HEK293 (cell line): ENCODE measurements at regions not wholly inside any gene's neighbourhood (a gene's known extent, or its start where the extent isn't known, plus 50 kb on each side); places are given as distances from the start of the nearest gene placed in this dataset.

ENCODE experiments used
- CTCF ChIA-PET: fragments of 350-600 bp; formaldehyde crosslinking; extraction: SDS; loops from one replicate; lab custom pipeline; 2021; ENCODE audit warnings: antibody characterized with exemption; lab: Yijun Ruan, JAX
- POLR2A ChIA-PET: fragments of 300-600 bp; formaldehyde crosslinking; extraction: SDS; loops from one replicate; lab custom pipeline; 2020; ENCODE audit warnings: antibody characterized with exemption, inconsistent platforms; lab: Yijun Ruan, JAX
- H3K27ac ChIP-seq: fragments of 200-500 bp; sonication (Bioruptor generic); 2 replicates; pipeline ENCODE4 v1.5.1; 2014; ENCODE audit warnings: low read depth, low read length, control low read depth, inconsistent platforms; ENCODE audit errors: extremely low read depth
- H3K36me3 ChIP-seq, 2 experiments: fragments of 200-500 bp in 1 of 2; sonication (Bioruptor generic) in 1 of 2; 1 replicate in 1 of 2; 2 replicates in 1 of 2; pipeline ENCODE4 v1.5.1; 2014 to 2017; ENCODE audit warnings: inconsistent platforms in 2 of 2, low read length in 2 of 2; ENCODE audit not compliant: control insufficient read depth in 2 of 2, insufficient read depth in 1 of 2
- H3K4me1 ChIP-seq: fragments of 200-500 bp; sonication (Bioruptor generic); 2 replicates; pipeline ENCODE4 v1.5.1; 2014; ENCODE audit warnings: mild to moderate bottlenecking, low read length, inconsistent platforms; ENCODE audit not compliant: control insufficient read depth, insufficient read depth
- H3K4me3 ChIP-seq: 2 replicates; pipeline ENCODE4 v1.5.1; 2011; ENCODE audit warnings: low read depth, mild to moderate bottlenecking, control low read depth, low read length, moderate library complexity
- H3K9me3 ChIP-seq: fragments of 200-500 bp; sonication (Bioruptor generic); 2 replicates; pipeline ENCODE4 v1.5.1; 2014; ENCODE audit warnings: low read depth, low read length, inconsistent platforms; ENCODE audit not compliant: control insufficient read depth, insufficient read depth
- RBAK ChIP-seq: fragments of 450-650 bp; formaldehyde crosslinking; IDR thresholded peaks from 2 replicates; pipeline ENCODE4 v1.5.1; 2016; ENCODE audit warnings: missing biosample characterization, missing genetic modification characterization
- SETDB1 ChIP-seq: IDR thresholded peaks from one replicate; pipeline ENCODE4 v1.6.1; 2017; ENCODE audit warnings: mild to moderate bottlenecking, low read length, moderate library complexity, mixed read lengths; ENCODE audit not compliant: insufficient read length
- ZNF112 ChIP-seq: fragments of 450-650 bp; formaldehyde crosslinking; IDR thresholded peaks from 2 replicates; pipeline ENCODE4 v1.5.0; 2017; ENCODE audit warnings: missing biosample characterization, missing genetic modification characterization
- ZNF26 ChIP-seq: fragments of 450-650 bp; formaldehyde crosslinking; IDR thresholded peaks from 2 replicates; pipeline ENCODE4 v1.5.1; 2016; ENCODE audit warnings: missing biosample characterization, missing genetic modification characterization
- ZNF350 ChIP-seq: fragments of 450-650 bp; formaldehyde crosslinking; IDR thresholded peaks from 2 replicates; pipeline ENCODE4 v1.5.0; 2017; ENCODE audit warnings: missing biosample characterization, mild to moderate bottlenecking, missing genetic modification characterization
- ZNF354C ChIP-seq: fragments of 450-650 bp; formaldehyde crosslinking; IDR thresholded peaks from 2 replicates; pipeline ENCODE4 v1.5.1; 2016; ENCODE audit warnings: missing biosample characterization, missing genetic modification characterization, low read depth, borderline replicate concordance
- ZNF416 ChIP-seq: fragments of 450-650 bp; formaldehyde crosslinking; IDR thresholded peaks from 2 replicates; pipeline ENCODE4 v1.5.1; 2016; ENCODE audit warnings: missing biosample characterization, missing genetic modification characterization
- ZNF560 ChIP-seq: fragments of 450-650 bp; formaldehyde crosslinking; IDR thresholded peaks from 2 replicates; pipeline ENCODE4 v1.5.1; 2017; ENCODE audit warnings: missing biosample characterization, missing genetic modification characterization, borderline replicate concordance
- ZNF677 ChIP-seq: fragments of 450-650 bp; IDR thresholded peaks from 2 replicates; pipeline ENCODE4 v1.5.0; 2018; ENCODE audit warnings: missing biosample characterization, mild to moderate bottlenecking, missing genetic modification characterization, moderate library complexity
- ZNF747 ChIP-seq: fragments of 450-650 bp; formaldehyde crosslinking; IDR thresholded peaks from 2 replicates; pipeline ENCODE4 v1.5.1; 2016; ENCODE audit warnings: missing biosample characterization, missing genetic modification characterization
- ZNF76 ChIP-seq: fragments of 450-650 bp; formaldehyde crosslinking; IDR thresholded peaks from 2 replicates; pipeline ENCODE4; 2016; ENCODE audit warnings: low read depth, missing biosample characterization, missing genetic modification characterization, borderline replicate concordance
- ZNF792 ChIP-seq: fragments of 450-650 bp; formaldehyde crosslinking; IDR thresholded peaks from 2 replicates; pipeline ENCODE4 v1.5.1; 2016; ENCODE audit warnings: missing biosample characterization, missing genetic modification characterization
- ZNF830 ChIP-seq: fragments of 450-650 bp; IDR thresholded peaks from 2 replicates; pipeline ENCODE4 v1.5.0; 2018; ENCODE audit warnings: missing biosample characterization, missing genetic modification characterization, low read depth, mild to moderate bottlenecking, moderate library complexity
- ZSCAN4 ChIP-seq: fragments of 450-650 bp; formaldehyde crosslinking; IDR thresholded peaks from 2 replicates; pipeline ENCODE4 v1.5.1; 2017; ENCODE audit warnings: missing biosample characterization, missing genetic modification characterization
- TF ChIP-seq, protein P1 (sequence below): fragments of 450-650 bp; formaldehyde crosslinking; IDR thresholded peaks from 2 replicates; pipeline ENCODE4 v1.5.1; 2016; ENCODE audit warnings: missing biosample characterization, missing genetic modification characterization
- TF ChIP-seq, protein P2 (sequence below): fragments of 450-650 bp; formaldehyde crosslinking; IDR thresholded peaks from 2 replicates; pipeline ENCODE4 v1.5.1; 2016; ENCODE audit warnings: missing biosample characterization, missing genetic modification characterization
- TF ChIP-seq, protein P3 (sequence below): fragments of 450-650 bp; formaldehyde crosslinking; IDR thresholded peaks from 2 replicates; pipeline ENCODE4 v1.5.1; 2016; ENCODE audit warnings: missing biosample characterization, missing genetic modification characterization
- TF ChIP-seq, protein P4 (sequence below): fragments of 450-650 bp; formaldehyde crosslinking; IDR thresholded peaks from 2 replicates; pipeline ENCODE4 v1.5.1; 2016; ENCODE audit warnings: missing biosample characterization, missing genetic modification characterization

DNA sequence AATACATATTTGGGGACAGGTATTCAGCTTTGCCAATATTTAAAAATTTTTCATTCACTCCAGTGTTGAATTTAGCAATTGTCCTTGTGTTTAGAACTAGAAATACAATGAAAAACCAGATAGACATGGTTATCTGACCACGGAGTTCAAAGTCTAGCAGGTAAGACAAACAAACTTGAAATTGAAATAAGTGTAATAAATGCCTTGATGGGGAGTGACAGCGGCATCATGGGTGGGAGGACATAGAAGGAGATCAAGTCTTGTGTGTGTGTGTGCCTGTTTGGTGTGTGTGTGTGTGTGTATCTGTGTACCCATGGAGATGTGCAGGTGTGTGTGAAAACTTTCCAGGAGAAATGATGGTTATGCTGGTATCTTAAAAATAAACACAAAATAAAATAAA, 750.0 kb upstream of the CITED2 start:
- ChIA-PET CTCF (interaction anchor here (0.7 kb wide), 1 partner anchor 812 kb away, joined by 3 read pairs; no protein-coding TSS in a partner anchor), POLR2A (no interaction called here)
- Histone ChIP-seq H3K4me1 (no peaks in the 10 kb centered on the region), H3K9me3 (no peaks in the 10 kb centered on the region), H3K27ac (no peak overlapping the region), H3K36me3 (no peaks in the 10 kb centered on the region), H3K4me3 (no peak overlapping the region)
- no peak for TF ChIP-seq ZNF677
- no peak for TF ChIP-seq ZNF747
- no peak for TF ChIP-seq ZNF830 (tag by site-specific recombination)
- TF ChIP-seq ZNF76 (tag by site-specific recombination): no peak
- TF ChIP-seq ZNF354C: no peak
- no peak for TF ChIP-seq ZNF26 (tag by site-specific recombination)
- TF ChIP-seq RBAK (tag by site-specific recombination): no peak
- TF ChIP-seq, protein P1, sequence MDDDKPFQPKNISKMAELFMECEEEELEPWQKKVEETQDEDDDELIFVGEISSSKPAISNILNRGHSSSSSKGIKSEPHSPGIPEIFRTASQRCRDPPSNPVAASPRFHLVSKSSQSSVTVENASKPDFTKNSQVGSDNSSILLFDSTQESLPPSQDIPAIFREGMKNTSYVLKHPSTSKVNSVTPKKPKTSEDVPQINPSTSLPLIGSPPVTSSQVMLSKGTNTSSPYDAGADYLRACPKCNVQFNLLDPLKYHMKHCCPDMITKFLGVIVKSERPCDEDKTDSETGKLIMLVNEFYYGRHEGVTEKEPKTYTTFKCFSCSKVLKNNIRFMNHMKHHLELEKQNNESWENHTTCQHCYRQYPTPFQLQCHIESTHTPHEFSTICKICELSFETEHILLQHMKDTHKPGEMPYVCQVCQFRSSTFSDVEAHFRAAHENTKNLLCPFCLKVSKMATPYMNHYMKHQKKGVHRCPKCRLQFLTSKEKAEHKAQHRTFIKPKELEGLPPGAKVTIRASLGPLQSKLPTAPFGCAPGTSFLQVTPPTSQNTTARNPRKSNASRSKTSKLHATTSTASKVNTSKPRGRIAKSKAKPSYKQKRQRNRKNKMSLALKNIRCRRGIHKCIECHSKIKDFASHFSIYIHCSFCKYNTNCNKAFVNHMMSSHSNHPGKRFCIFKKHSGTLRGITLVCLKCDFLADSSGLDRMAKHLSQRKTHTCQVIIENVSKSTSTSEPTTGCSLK (tag by site-specific recombination): no peak

- TF ChIP-seq SETDB1 (no peak), ZSCAN4 (tag by site-specific recombination) (no peak)
- ChIA-PET CTCF (no interaction called here), POLR2A (no interaction called here)
- Histone ChIP-seq H3K27ac (no peak overlapping the region), H3K9me3 (no peaks in the 10 kb centered on the region), H3K36me3 (no peaks in the 10 kb centered on the region), H3K4me1 (no peaks in the 10 kb centered on the region), H3K4me3 (no peak overlapping the region)
Observed at GRCh38 chr6:140108167-140108566, 733.7 kb upstream of the CITED2 start.

GRCh38 chr6:140107216-140107615, 732.8 kb upstream of the CITED2 start:
- no peak overlapping the region for H3K27ac ChIP-seq
- no peak overlapping the region for H3K4me3 ChIP-seq
- H3K36me3 ChIP-seq: no peaks in the 10 kb centered on the region
- H3K4me1 ChIP-seq: no peaks in the 10 kb centered on the region
- POLR2A ChIA-PET: no interaction called here
- CTCF ChIA-PET: interaction anchor here (0.7 kb wide), 1 partner anchor 68 kb away, joined by 5 read pairs; no protein-coding TSS in a partner anchor
- H3K9me3 ChIP-seq: no peaks in the 10 kb centered on the region
- no peak for TF ChIP-seq ZNF792 (tag by site-specific recombination)
- TF ChIP-seq ZNF560 (tag by site-specific recombination): no peak
- TF ChIP-seq, protein P2, sequence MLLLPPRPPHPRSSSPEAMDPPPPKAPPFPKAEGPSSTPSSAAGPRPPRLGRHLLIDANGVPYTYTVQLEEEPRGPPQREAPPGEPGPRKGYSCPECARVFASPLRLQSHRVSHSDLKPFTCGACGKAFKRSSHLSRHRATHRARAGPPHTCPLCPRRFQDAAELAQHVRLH (tag by site-specific recombination): no peak
- TF ChIP-seq, protein P3, sequence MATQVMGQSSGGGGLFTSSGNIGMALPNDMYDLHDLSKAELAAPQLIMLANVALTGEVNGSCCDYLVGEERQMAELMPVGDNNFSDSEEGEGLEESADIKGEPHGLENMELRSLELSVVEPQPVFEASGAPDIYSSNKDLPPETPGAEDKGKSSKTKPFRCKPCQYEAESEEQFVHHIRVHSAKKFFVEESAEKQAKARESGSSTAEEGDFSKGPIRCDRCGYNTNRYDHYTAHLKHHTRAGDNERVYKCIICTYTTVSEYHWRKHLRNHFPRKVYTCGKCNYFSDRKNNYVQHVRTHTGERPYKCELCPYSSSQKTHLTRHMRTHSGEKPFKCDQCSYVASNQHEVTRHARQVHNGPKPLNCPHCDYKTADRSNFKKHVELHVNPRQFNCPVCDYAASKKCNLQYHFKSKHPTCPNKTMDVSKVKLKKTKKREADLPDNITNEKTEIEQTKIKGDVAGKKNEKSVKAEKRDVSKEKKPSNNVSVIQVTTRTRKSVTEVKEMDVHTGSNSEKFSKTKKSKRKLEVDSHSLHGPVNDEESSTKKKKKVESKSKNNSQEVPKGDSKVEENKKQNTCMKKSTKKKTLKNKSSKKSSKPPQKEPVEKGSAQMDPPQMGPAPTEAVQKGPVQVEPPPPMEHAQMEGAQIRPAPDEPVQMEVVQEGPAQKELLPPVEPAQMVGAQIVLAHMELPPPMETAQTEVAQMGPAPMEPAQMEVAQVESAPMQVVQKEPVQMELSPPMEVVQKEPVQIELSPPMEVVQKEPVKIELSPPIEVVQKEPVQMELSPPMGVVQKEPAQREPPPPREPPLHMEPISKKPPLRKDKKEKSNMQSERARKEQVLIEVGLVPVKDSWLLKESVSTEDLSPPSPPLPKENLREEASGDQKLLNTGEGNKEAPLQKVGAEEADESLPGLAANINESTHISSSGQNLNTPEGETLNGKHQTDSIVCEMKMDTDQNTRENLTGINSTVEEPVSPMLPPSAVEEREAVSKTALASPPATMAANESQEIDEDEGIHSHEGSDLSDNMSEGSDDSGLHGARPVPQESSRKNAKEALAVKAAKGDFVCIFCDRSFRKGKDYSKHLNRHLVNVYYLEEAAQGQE (tag by site-specific recombination): no peak
- no peak for TF ChIP-seq ZNF112 (tag by site-specific recombination)
- no peak for TF ChIP-seq ZNF747
- TF ChIP-seq, protein P4, sequence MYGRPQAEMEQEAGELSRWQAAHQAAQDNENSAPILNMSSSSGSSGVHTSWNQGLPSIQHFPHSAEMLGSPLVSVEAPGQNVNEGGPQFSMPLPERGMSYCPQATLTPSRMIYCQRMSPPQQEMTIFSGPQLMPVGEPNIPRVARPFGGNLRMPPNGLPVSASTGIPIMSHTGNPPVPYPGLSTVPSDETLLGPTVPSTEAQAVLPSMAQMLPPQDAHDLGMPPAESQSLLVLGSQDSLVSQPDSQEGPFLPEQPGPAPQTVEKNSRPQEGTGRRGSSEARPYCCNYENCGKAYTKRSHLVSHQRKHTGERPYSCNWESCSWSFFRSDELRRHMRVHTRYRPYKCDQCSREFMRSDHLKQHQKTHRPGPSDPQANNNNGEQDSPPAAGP (tag by site-specific recombination): no peak
- TF ChIP-seq ZNF350 (tag by site-specific recombination): no peak
- TF ChIP-seq ZNF416 (tag by site-specific recombination): no peak
